ENCODE measurements at regions not wholly inside any gene's neighbourhood (a gene's known extent, or its start where the extent isn't known, plus 50 kb on each side); places are given as distances from the start of the nearest gene placed in this dataset.

DNA sequence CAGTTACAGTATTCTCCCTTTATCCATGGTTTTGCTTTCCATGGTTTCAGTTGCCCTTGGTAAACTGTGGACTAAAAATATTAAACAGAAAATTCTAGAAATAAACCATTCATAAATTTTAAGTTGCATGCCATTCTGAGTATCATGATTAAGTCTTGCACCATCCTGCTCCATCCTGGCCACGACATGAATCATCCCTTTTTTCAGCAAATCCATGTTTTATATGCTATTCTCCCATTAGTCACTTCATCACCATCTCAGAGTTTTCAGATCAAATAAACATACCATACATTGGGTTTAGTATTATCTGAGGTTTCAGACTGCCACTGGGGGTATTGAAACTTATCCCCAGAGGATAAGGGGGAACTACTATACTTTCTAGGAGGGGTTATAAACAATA is 234.4 kb upstream of the ATP10B start:
- TF ChIP-seq CHD2 (IDR thresholded peaks at IDR 0.05; ENCODE audit: borderline replicate concordance, low read depth, low read length): no peak
- TF ChIP-seq POLR2A (IDR thresholded peaks at IDR 0.05; ENCODE audit: low read depth, low read length): no peak
- no peak for TF ChIP-seq CBX5 (IDR thresholded peaks at IDR 0.05; ENCODE audit: low read depth)
- TF ChIP-seq, protein P1, sequence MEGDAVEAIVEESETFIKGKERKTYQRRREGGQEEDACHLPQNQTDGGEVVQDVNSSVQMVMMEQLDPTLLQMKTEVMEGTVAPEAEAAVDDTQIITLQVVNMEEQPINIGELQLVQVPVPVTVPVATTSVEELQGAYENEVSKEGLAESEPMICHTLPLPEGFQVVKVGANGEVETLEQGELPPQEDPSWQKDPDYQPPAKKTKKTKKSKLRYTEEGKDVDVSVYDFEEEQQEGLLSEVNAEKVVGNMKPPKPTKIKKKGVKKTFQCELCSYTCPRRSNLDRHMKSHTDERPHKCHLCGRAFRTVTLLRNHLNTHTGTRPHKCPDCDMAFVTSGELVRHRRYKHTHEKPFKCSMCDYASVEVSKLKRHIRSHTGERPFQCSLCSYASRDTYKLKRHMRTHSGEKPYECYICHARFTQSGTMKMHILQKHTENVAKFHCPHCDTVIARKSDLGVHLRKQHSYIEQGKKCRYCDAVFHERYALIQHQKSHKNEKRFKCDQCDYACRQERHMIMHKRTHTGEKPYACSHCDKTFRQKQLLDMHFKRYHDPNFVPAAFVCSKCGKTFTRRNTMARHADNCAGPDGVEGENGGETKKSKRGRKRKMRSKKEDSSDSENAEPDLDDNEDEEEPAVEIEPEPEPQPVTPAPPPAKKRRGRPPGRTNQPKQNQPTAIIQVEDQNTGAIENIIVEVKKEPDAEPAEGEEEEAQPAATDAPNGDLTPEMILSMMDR (IDR thresholded peaks at IDR 0.05 in 2 of 3, conservative IDR thresholded peaks at IDR 0.05 in 1 of 3; ENCODE audit: control insufficient read depth in 2 of 3, extremely low read depth in 1 of 3, insufficient read depth in 1 of 3, low read depth in 3 of 3, low read length in 3 of 3): no peak
- TF ChIP-seq, protein P2, sequence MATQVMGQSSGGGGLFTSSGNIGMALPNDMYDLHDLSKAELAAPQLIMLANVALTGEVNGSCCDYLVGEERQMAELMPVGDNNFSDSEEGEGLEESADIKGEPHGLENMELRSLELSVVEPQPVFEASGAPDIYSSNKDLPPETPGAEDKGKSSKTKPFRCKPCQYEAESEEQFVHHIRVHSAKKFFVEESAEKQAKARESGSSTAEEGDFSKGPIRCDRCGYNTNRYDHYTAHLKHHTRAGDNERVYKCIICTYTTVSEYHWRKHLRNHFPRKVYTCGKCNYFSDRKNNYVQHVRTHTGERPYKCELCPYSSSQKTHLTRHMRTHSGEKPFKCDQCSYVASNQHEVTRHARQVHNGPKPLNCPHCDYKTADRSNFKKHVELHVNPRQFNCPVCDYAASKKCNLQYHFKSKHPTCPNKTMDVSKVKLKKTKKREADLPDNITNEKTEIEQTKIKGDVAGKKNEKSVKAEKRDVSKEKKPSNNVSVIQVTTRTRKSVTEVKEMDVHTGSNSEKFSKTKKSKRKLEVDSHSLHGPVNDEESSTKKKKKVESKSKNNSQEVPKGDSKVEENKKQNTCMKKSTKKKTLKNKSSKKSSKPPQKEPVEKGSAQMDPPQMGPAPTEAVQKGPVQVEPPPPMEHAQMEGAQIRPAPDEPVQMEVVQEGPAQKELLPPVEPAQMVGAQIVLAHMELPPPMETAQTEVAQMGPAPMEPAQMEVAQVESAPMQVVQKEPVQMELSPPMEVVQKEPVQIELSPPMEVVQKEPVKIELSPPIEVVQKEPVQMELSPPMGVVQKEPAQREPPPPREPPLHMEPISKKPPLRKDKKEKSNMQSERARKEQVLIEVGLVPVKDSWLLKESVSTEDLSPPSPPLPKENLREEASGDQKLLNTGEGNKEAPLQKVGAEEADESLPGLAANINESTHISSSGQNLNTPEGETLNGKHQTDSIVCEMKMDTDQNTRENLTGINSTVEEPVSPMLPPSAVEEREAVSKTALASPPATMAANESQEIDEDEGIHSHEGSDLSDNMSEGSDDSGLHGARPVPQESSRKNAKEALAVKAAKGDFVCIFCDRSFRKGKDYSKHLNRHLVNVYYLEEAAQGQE (IDR thresholded peaks at IDR 0.05; ENCODE audit: low read depth, low read length): no peak
- no peak for TF ChIP-seq STAT1 (conservative IDR thresholded peaks at IDR 0.05)
- no peak for TF ChIP-seq ETV6 (conservative IDR thresholded peaks at IDR 0.05 in 1 of 2, IDR thresholded peaks at IDR 0.05 in 1 of 2; ENCODE audit: borderline replicate concordance in 1 of 2, low read depth in 1 of 2)
- TF ChIP-seq POLR2AphosphoS5 (IDR thresholded peaks at IDR 0.05; ENCODE audit: low read length): no peak

Data from GM12878 (cell line).